ENCODE measurements at regions not wholly inside any gene's neighbourhood (a gene's known extent, or its start where the extent isn't known, plus 50 kb on each side); places are given as distances from the start of the nearest gene placed in this dataset.

- TF ChIP-seq RFX5 (IDR thresholded peaks at IDR 0.05; ENCODE audit: borderline replicate concordance, low read depth, low read length) (no peak), RAD21 (IDR thresholded peaks at IDR 0.05 in 1 of 2, conservative IDR thresholded peaks at IDR 0.05 in 1 of 2; ENCODE audit: low read depth in 2 of 2, low read length in 2 of 2) (no peak), TCF12 (IDR thresholded peaks at IDR 0.05; ENCODE audit: low read depth, low read length) (no peak), CTCF (IDR thresholded peaks at IDR 0.05; ENCODE audit: control extremely low read depth in 1 of 3, insufficient read depth in 1 of 3, low read depth in 1 of 3, low read length in 3 of 3) (no peak), MAFK (IDR thresholded peaks at IDR 0.05; ENCODE audit: low read depth, low read length) (no peak), ATF3 (IDR thresholded peaks at IDR 0.05; ENCODE audit: insufficient read depth, low read depth, low read length) (no peak), EZH2 (IDR thresholded peaks at IDR 0.05; ENCODE audit: low read depth, low read length, severe bottlenecking) (no peak), SIRT6 (IDR thresholded peaks at IDR 0.05; ENCODE audit: low read length) (no peak), EP300 (IDR thresholded peaks at IDR 0.05; ENCODE audit: borderline replicate concordance in 1 of 2, low read depth in 2 of 2, low read length in 2 of 2) (no peak), USF2 (IDR thresholded peaks at IDR 0.05; ENCODE audit: low read length) (no peak)
Measured at GRCh38 chr3:181066143-181067087, 76.9 kb upstream of the DNAJC19 start.
